ENCODE measurements at regions not wholly inside any gene's neighbourhood (a gene's known extent, or its start where the extent isn't known, plus 50 kb on each side); places are given as distances from the start of the nearest gene placed in this dataset.

DNA sequence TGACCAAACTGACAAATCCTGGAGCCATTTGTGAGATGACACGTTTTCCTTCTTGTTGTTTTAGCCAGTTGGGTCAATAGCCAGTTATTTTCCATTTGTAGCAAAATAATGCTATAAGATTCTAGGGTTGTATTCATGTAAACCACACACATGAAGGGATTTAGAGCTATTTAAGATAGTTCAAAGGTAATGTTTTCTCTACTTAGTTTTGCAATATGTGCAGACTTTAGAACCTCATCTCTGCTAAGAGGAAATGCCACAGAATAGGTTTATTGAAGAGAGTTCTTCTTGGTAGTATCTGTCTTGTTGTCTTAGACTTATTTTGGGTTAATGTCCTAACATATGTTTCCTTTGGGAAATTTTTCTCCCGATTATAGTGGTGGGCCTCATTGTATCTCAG lies 213.5 kb upstream of the RIMS1 start:
- TF ChIP-seq, protein P1, sequence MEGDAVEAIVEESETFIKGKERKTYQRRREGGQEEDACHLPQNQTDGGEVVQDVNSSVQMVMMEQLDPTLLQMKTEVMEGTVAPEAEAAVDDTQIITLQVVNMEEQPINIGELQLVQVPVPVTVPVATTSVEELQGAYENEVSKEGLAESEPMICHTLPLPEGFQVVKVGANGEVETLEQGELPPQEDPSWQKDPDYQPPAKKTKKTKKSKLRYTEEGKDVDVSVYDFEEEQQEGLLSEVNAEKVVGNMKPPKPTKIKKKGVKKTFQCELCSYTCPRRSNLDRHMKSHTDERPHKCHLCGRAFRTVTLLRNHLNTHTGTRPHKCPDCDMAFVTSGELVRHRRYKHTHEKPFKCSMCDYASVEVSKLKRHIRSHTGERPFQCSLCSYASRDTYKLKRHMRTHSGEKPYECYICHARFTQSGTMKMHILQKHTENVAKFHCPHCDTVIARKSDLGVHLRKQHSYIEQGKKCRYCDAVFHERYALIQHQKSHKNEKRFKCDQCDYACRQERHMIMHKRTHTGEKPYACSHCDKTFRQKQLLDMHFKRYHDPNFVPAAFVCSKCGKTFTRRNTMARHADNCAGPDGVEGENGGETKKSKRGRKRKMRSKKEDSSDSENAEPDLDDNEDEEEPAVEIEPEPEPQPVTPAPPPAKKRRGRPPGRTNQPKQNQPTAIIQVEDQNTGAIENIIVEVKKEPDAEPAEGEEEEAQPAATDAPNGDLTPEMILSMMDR (IDR thresholded peaks at IDR 0.05): no peak

DNA sequence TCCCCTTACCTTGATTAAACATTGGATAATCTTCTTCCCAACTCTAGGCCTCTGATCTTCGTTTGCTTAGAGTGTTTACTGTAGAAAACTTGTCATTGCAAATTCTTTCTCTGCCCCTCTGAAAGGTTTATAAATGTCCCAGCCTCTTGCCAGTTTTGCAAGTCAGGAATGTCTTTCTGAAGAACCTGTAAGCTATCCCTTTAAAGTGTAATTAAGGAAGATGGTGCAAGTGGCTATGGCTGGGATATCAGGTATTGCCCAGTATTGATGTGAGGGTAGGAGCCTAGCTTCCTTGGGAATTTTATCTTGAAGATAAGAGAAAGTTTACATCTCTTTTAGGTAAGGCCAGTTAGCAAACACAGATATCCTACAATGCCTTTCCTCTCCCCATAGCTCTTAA lies 211.0 kb upstream of the RIMS1 start:
- TF ChIP-seq, protein P1 (IDR thresholded peaks at IDR 0.05): no peak

DNA sequence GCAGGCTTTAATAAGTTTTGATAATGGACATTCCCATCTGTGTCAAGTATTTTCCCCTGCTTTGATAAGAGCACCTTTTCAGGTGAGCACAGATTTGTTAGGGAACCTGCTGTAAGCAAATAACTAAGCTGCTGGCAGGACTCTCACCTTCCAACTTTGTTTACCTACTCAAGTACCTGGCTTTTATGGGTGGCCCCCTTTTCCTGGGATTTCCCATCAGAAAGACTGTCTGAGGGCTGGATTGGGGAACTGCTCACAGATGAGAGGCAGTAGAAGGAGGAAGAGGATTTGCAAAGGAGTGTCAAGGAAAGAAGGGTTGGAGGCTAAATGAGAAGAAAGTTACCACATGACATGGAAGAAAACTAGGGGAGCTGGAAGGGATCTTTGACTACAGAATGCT lies 210.1 kb upstream of the RIMS1 start:
- TF ChIP-seq, protein P1 (IDR thresholded peaks at IDR 0.05): no peak

DNA sequence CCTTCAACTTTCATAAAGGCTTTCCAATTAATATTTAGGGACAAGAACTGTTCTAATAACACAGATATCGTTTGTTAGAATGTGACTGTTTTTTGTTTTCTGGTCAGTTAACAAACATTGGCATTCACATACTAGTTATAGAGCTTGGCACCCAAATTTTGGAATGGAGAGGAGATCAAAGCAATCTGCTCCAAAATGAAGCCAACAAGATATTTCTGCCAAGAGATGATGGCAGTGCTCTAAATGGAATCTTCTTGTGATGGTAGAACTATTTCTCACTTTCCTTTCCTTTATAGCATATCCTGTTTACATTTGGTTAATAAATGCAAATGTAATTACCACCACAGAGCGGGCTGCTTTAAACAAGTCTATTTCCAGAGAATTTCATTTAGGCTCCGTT lies 208.3 kb upstream of the RIMS1 start:
- TF ChIP-seq, protein P1 (IDR thresholded peaks at IDR 0.05): no peak

DNA sequence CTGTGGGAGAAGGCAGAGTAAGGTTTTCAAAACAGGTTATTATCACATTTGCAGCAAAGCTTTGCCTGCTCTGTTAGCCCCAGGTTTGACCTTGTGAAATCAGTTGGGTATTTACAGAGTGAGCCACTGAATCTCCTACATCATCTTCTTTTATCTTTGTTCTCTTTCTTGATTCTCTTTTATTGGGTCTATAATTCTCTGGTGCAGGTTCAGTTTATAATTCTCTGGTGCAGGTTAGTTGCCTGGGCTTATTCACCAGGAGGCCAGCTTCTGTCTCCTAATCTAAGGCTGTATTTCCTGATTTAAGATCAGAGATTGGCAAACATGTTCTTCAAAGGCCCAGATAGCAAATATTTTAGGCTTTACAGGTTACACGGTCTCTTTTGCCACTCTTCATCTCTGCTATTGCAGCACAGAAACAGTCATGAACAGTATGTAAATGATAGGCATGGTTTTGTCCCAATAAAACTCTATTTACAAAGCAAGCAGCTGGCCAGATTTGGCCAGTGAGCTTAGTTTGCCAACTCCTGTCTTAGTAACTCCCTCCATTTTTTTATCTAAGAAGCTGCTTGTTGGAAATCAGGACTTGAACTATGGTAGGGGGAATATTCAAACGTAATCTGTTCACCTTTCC lies 205.0 kb upstream of the RIMS1 start:
- TF ChIP-seq, protein P1 (IDR thresholded peaks at IDR 0.05): no peak

DNA sequence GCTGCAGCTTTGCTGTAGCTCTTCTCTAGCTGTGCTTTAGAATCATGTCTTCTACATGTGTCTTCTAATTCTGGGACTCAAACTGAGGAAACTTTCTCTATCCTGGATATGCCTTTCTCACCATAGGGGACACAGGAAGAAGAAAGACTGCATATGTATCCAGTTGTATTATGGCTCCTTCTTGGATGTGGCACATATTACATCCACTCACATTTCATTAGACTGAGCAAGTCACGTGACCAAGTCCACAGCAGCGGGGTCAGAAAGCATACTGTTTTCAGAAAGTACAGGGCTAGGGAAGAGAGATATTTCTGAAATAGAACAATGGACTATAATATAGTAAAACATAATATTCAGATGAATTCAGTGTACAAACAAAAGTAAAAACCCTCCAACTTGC lies 187.6 kb upstream of the RIMS1 start:
- TF ChIP-seq, protein P1 (IDR thresholded peaks at IDR 0.05): no peak

DNA sequence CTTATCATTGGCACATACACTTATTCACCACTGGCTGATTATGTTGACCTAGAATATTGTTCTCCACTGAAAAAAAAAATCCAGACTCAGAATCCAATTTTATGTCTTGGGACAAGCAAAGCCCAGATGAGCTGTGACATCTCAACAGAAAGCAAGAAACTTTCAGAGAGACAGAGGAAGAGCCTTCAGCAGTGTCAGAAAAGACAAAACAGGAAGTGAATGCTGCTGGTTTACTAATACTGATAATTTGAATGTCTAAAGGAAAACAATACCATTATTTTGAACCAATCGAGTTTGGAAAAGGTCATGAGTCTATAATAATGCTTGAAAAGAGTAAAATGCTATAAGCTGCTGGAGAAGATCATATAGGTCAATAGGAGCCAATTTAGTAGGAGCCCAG lies 179.8 kb upstream of the RIMS1 start:
- TF ChIP-seq, protein P1 (IDR thresholded peaks at IDR 0.05): no peak

DNA sequence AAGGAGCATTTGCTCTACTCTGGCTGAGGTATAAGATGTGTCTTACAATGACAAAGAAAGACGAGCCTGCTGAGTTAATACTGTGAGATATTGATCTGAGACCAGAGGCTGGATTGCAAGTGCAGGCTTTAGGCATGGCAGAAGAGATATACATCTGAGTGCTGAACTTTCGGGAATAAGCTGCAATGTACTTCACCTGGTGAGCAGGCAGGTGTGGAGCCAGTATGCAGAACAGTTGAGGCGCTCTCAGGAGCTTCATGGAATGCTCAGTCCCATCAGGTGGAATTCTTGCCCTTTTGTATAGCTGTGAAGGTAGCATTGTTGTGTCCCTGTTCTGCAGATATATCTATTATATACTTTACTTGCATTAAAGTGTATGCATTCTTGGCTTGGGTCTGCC lies 179.3 kb upstream of the RIMS1 start:
- TF ChIP-seq, protein P1 (IDR thresholded peaks at IDR 0.05): no peak
